SK-N-SH (cell line): ENCODE measurements at regions not wholly inside any gene's neighbourhood (a gene's known extent, or its start where the extent isn't known, plus 50 kb on each side); places are given as distances from the start of the nearest gene placed in this dataset.

Experiments used
- CTCF ChIA-PET: fragments of 300-600, 350-600 bp; formaldehyde crosslinking; extraction: SDS; loops from one replicate; lab custom pipeline; 2021; lab: Yijun Ruan, JAX
- POLR2A ChIA-PET: fragments of 350-600 bp; sonication (Branson Sonifier 250); formaldehyde crosslinking; extraction: SDS; loops from one replicate; lab custom pipeline; 2020; ENCODE audit warnings: antibody characterized with exemption, inconsistent platforms; lab: Yijun Ruan, JAX
- DNase-seq: peaks from one replicate; pipeline ENCODE4 v3.0.0; 2012
- H2AFZ ChIP-seq: fragments of 200-600 bp; sonication (generic); 2 replicates; pipeline ENCODE4 v1.8.1; 2016; ENCODE audit warnings: antibody characterized with exemption, mild to moderate bottlenecking, low read depth
- H3F3A ChIP-seq: fragments of 200-600 bp; sonication (generic); replicated peaks from 2 replicates; pipeline ENCODE3; 2016; ENCODE audit warnings: antibody characterized with exemption, mild to moderate bottlenecking; ENCODE audit not compliant: insufficient read depth
- H3K27ac ChIP-seq, 2 experiments: fragments of 200-500 bp in 1 of 2; fragments of 200-600 bp in 1 of 2; sonication (Bioruptor generic) in 1 of 2; sonication (generic), shearing (Covaris generic) in 1 of 2; 2 replicates each; pipeline versions ENCODE4 v1.5.1 to v1.6.1; 2014 to 2016; ENCODE audit warnings: low read depth in 2 of 2, inconsistent platforms in 1 of 2, low read length in 1 of 2, mild to moderate bottlenecking in 1 of 2, mixed read lengths in 1 of 2
- H3K27me3 ChIP-seq: fragments of 200-600 bp; sonication (generic), shearing (Covaris generic); 2 replicates; pipeline ENCODE4 v1.6.1; 2016; ENCODE audit warnings: mixed run types; ENCODE audit not compliant: insufficient read depth
- H3K36me3 ChIP-seq, 2 experiments: fragments of 200-500 bp in 1 of 2; fragments of 200-600 bp in 1 of 2; sonication (Bioruptor generic) in 1 of 2; sonication (generic) in 1 of 2; replicated peaks in 1 of 2; 2 replicates each; pipeline versions ENCODE3 to v1.5.1; 2014 to 2016; ENCODE audit warnings: low read length in 1 of 2, mild to moderate bottlenecking in 1 of 2; ENCODE audit not compliant: insufficient read depth in 2 of 2, control insufficient read depth in 1 of 2
- H3K4me1 ChIP-seq, 2 experiments: fragments of 200-500 bp in 1 of 2; fragments of 200-600 bp in 1 of 2; sonication (Bioruptor generic) in 1 of 2; sonication (generic), shearing (Covaris generic) in 1 of 2; 2 replicates each; pipeline versions ENCODE4 v1.5.1 to v1.6.1; 2014 to 2016; ENCODE audit warnings: low read depth in 1 of 2, low read length in 1 of 2, mixed run types in 1 of 2; ENCODE audit not compliant: insufficient read depth in 2 of 2, control insufficient read depth in 1 of 2
- H3K4me2 ChIP-seq: fragments of 200-600 bp; sonication (generic), shearing (Covaris generic); 2 replicates; pipeline ENCODE4 v1.6.1; 2017; ENCODE audit warnings: mixed run types
- H3K4me3 ChIP-seq, 2 experiments: fragments of 200-500 bp in 1 of 2; fragments of 200-600 bp in 1 of 2; sonication (Bioruptor generic) in 1 of 2; sonication (generic), shearing (Covaris generic) in 1 of 2; 2 replicates each; pipeline versions ENCODE4 v1.5.1 to v1.8.1; 2014 to 2016; ENCODE audit warnings: low read depth in 2 of 2, inconsistent platforms in 1 of 2, low read length in 1 of 2, mild to moderate bottlenecking in 1 of 2, mixed read lengths in 1 of 2, moderate library complexity in 1 of 2
- H3K79me2 ChIP-seq: fragments of 200-600 bp; sonication (generic); 2 replicates; pipeline ENCODE4 v1.8.1; 2017; ENCODE audit warnings: mild to moderate bottlenecking; ENCODE audit not compliant: insufficient read depth
- H3K9ac ChIP-seq: fragments of 200-600 bp; sonication (generic); 2 replicates; pipeline ENCODE4 v1.6.1; 2017; ENCODE audit warnings: mixed run types
- H3K9me2 ChIP-seq: fragments of 200-600 bp; sonication (generic); 2 replicates; pipeline ENCODE4 v1.6.1; 2017; ENCODE audit warnings: mixed run types
- H3K9me3 ChIP-seq: fragments of 200-600 bp; sonication (generic); 2 replicates; pipeline ENCODE4 v1.6.1; 2017; ENCODE audit warnings: mixed run types, mild to moderate bottlenecking, moderate library complexity
- H4K20me1 ChIP-seq: fragments of 200-600 bp; sonication (generic); 2 replicates; pipeline ENCODE4 v1.6.1; 2017; ENCODE audit warnings: mild to moderate bottlenecking, mixed run types; ENCODE audit not compliant: insufficient read depth
- CTCF ChIP-seq: fragments of 200-600 bp; sonication (generic); IDR thresholded peaks from 2 replicates; pipeline ENCODE4 v1.6.1; 2017; ENCODE audit warnings: antibody characterized with exemption, mild to moderate bottlenecking, moderate library complexity
- ELF1 ChIP-seq: IDR thresholded peaks from 2 replicates; pipeline ENCODE4 v1.4.0; 2012
- EP300 ChIP-seq, 2 experiments: IDR thresholded peaks; 2 replicates each; pipeline versions ENCODE4 v1.4.0 to v1.6.1; 2012; ENCODE audit warnings: borderline replicate concordance in 1 of 2, low read depth in 1 of 2, low read length in 1 of 2
- EZH2phosphoT487 ChIP-seq: fragments of 200-600 bp; sonication (generic); IDR thresholded peaks from 2 replicates; pipeline ENCODE4 v1.6.1; 2017; ENCODE audit warnings: low read depth, mixed run types, mild to moderate bottlenecking, antibody characterized with exemption, moderate library complexity, borderline replicate concordance
- FOXJ3 ChIP-seq: sonication (generic); formaldehyde crosslinking; IDR thresholded peaks from 2 replicates; pipeline ENCODE4 v1.5.1; 2020; ENCODE audit warnings: mild to moderate bottlenecking, missing genetic modification reagents
- GATA2 ChIP-seq: sonication (generic); formaldehyde crosslinking; IDR thresholded peaks from 2 replicates; pipeline ENCODE4 v1.5.0; 2020; ENCODE audit warnings: mild to moderate bottlenecking, missing genetic modification reagents
- IRF3 ChIP-seq: fragments of 150-350 bp; IDR thresholded peaks from 2 replicates; pipeline ENCODE4 v1.6.1; 2016; ENCODE audit warnings: mild to moderate bottlenecking, low read depth, low read length
- MAX ChIP-seq: IDR thresholded peaks from 2 replicates; pipeline ENCODE4 v1.4.0; 2012; ENCODE audit warnings: low read depth
- MXI1 ChIP-seq: IDR thresholded peaks from 2 replicates; pipeline ENCODE4 v1.6.1; 2012; ENCODE audit warnings: mild to moderate bottlenecking, low read depth, low read length, improper control_type of control experiment
- NFIC ChIP-seq: IDR thresholded peaks from 2 replicates; pipeline ENCODE4 v1.4.0; 2012; ENCODE audit warnings: borderline replicate concordance
- NRF1 ChIP-seq: IDR thresholded peaks from 2 replicates; pipeline ENCODE4 v1.6.1; 2012; ENCODE audit warnings: low read depth, mild to moderate bottlenecking, low read length
- PBX3 ChIP-seq: IDR thresholded peaks from 2 replicates; pipeline ENCODE4; 2012
- RAD21 ChIP-seq: IDR thresholded peaks from 2 replicates; pipeline ENCODE4 v1.6.1; 2012; ENCODE audit warnings: mild to moderate bottlenecking, low read length
- RCOR1 ChIP-seq: fragments of 150-350 bp; IDR thresholded peaks from 2 replicates; pipeline ENCODE4 v1.6.1; 2017; ENCODE audit warnings: antibody characterized with exemption, low read length
- RFX5 ChIP-seq: IDR thresholded peaks from 2 replicates; pipeline ENCODE4 v1.6.1; 2012; ENCODE audit warnings: mild to moderate bottlenecking, improper control_type of control experiment, low read length
- RXRA ChIP-seq: IDR thresholded peaks from 2 replicates; pipeline ENCODE4 v1.4.0; 2012; ENCODE audit warnings: low read depth, mild to moderate bottlenecking, borderline replicate concordance
- SIN3A ChIP-seq: IDR thresholded peaks from 2 replicates; pipeline ENCODE4 v1.6.1; 2012; ENCODE audit warnings: low read depth, mild to moderate bottlenecking, low read length, moderate library complexity, borderline replicate concordance
- USF1 ChIP-seq: IDR thresholded peaks from 2 replicates; pipeline ENCODE4 v1.4.0; 2012; ENCODE audit warnings: low read depth, borderline replicate concordance
- ZBTB33 ChIP-seq: IDR thresholded peaks from 2 replicates; pipeline ENCODE4 v1.4.0; 2012; ENCODE audit warnings: low read depth, borderline replicate concordance
- WGBS: methylation state at CpG from one replicate; pipeline ENCODE4 v1.1.6; 2017; ENCODE audit warnings: low lambda C conversion rate; 5-methylcytosine and 5-hydroxymethylcytosine counted together

GRCh38 chr13:87003265-87003664 lies 667.9 kb upstream of the SLITRK5 start:
- no peaks in the 10 kb centered on the region for H4K20me1 ChIP-seq
- H2AFZ ChIP-seq, result no peak overlapping the region
- H3K79me2 ChIP-seq, result no peaks in the 10 kb centered on the region
- H3K4me1 ChIP-seq, result no peaks in the 10 kb centered on the region
- POLR2A ChIA-PET, result no interaction called here
- no peak for DNase-seq
- H3F3A ChIP-seq, result no peaks in the 10 kb centered on the region
- CTCF ChIA-PET, result no interaction called here
- no peak overlapping the region for H3K4me3 ChIP-seq
- no peaks in the 10 kb centered on the region for H3K9me3 ChIP-seq
- H3K27ac ChIP-seq, result no peak overlapping the region
- no peaks in the 10 kb centered on the region for H3K27me3 ChIP-seq
- H3K9me2 ChIP-seq, result no peaks in the 10 kb centered on the region
- no peak overlapping the region for H3K9ac ChIP-seq
- H3K4me2 ChIP-seq, result no peak overlapping the region
- no peaks in the 10 kb centered on the region for H3K36me3 ChIP-seq
- no peak for TF ChIP-seq NRF1
- no peak for TF ChIP-seq EZH2phosphoT487
- no peak for TF ChIP-seq NFIC

GRCh38 chr13:87005511-87005910 lies 665.7 kb upstream of the SLITRK5 start:
- WGBS, result 9% methylated on average over 2 of the region's 2 CpGs
- no peak overlapping the region for H2AFZ ChIP-seq
- no peaks in the 10 kb centered on the region for H3K79me2 ChIP-seq
- no peaks in the 10 kb centered on the region for H3K4me1 ChIP-seq
- ChIA-PET POLR2A (no interaction called here), CTCF (no interaction called here)
- H3K9me2 ChIP-seq, result no peaks in the 10 kb centered on the region
- H3K9ac ChIP-seq, result no peak overlapping the region
- no peak overlapping the region for H3K4me3 ChIP-seq
- no peaks in the 10 kb centered on the region for H3K27me3 ChIP-seq
- H3F3A ChIP-seq, result no peaks in the 10 kb centered on the region
- no peaks in the 10 kb centered on the region for H4K20me1 ChIP-seq
- no peaks in the 10 kb centered on the region for H3K36me3 ChIP-seq
- TF ChIP-seq RFX5 (no peak), CTCF (no peak), MXI1 (no peak), SIN3A (no peak), RXRA (no peak), FOXJ3 (CRISPR knock-in tag) (no peak), RAD21 (no peak), PBX3 (no peak), MAX (no peak), GATA2 (CRISPR knock-in tag) (no peak), NFIC (no peak), RCOR1 (no peak), EP300 (IDR thresholded peaks at IDR 0.05; ENCODE audit: borderline replicate concordance in 1 of 2, low read depth in 1 of 2, low read length in 1 of 2) (no peak), ZBTB33 (no peak), ELF1 (no peak), USF1 (no peak), NRF1 (no peak), IRF3 (no peak)
- TF ChIP-seq, all 33 proteins: peak for 0
- Histone ChIP-seq H3K9me3 (no peaks in the 10 kb centered on the region), H3K27ac (no peak overlapping the region), H3K4me2 (no peak overlapping the region)
- no peak for DNase-seq
